Liver (tissue), 3 donors: ENCODE measurements at regions not wholly inside any gene's neighbourhood (a gene's known extent, or its start where the extent isn't known, plus 50 kb on each side); places are given as distances from the start of the nearest gene placed in this dataset.

Experiments used
- SP1 ChIP-seq: IDR thresholded peaks from 2 replicates; pipeline ENCODE4 v1.6.1; 2018; ENCODE audit warnings: antibody characterized with exemption, mild to moderate bottlenecking
- TAF1 ChIP-seq: conservative IDR thresholded peaks from 2 replicates; pipeline ENCODE4 v1.6.1; 2016; ENCODE audit warnings: antibody characterized with exemption, mild to moderate bottlenecking
- TF ChIP-seq, protein P1 (sequence below): fragments of 150-350 bp; IDR thresholded peaks from 2 replicates; pipeline ENCODE4 v1.5.1; 2017; ENCODE audit warnings: improper control_type of control experiment, low read depth, low read length; ENCODE audit not compliant: missing input control
- TF ChIP-seq, protein P2 (sequence below): IDR thresholded peaks from 2 replicates; pipeline ENCODE4 v1.6.1; 2016; ENCODE audit warnings: antibody characterized with exemption
- donor health status: healthy.
- donor health status: healthy.

- TF ChIP-seq, protein P1, sequence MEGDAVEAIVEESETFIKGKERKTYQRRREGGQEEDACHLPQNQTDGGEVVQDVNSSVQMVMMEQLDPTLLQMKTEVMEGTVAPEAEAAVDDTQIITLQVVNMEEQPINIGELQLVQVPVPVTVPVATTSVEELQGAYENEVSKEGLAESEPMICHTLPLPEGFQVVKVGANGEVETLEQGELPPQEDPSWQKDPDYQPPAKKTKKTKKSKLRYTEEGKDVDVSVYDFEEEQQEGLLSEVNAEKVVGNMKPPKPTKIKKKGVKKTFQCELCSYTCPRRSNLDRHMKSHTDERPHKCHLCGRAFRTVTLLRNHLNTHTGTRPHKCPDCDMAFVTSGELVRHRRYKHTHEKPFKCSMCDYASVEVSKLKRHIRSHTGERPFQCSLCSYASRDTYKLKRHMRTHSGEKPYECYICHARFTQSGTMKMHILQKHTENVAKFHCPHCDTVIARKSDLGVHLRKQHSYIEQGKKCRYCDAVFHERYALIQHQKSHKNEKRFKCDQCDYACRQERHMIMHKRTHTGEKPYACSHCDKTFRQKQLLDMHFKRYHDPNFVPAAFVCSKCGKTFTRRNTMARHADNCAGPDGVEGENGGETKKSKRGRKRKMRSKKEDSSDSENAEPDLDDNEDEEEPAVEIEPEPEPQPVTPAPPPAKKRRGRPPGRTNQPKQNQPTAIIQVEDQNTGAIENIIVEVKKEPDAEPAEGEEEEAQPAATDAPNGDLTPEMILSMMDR = no peak
- TF ChIP-seq, protein P2, sequence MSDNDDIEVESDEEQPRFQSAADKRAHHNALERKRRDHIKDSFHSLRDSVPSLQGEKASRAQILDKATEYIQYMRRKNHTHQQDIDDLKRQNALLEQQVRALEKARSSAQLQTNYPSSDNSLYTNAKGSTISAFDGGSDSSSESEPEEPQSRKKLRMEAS = no peak
- no peak for TF ChIP-seq SP1
- no peak for TF ChIP-seq TAF1
These were observed 192.6 kb upstream of the RASA1 start for GRCh38 chr5:87074934-87075541.
